Activated CD8-positive, alpha-beta memory T cell treated with anti-CD3 and anti-CD28 coated beads for 4 hours (primary cell): ENCODE measurements at regions not wholly inside any gene's neighbourhood (a gene's known extent, or its start where the extent isn't known, plus 50 kb on each side); places are given as distances from the start of the nearest gene placed in this dataset.

Experiments used
- DNase-seq, 2 donors: peaks; one replicate each; pipeline ENCODE4 v3.0.0-alpha.2; 2020; ENCODE audit warnings: low read depth in 2 of 2

DNA sequence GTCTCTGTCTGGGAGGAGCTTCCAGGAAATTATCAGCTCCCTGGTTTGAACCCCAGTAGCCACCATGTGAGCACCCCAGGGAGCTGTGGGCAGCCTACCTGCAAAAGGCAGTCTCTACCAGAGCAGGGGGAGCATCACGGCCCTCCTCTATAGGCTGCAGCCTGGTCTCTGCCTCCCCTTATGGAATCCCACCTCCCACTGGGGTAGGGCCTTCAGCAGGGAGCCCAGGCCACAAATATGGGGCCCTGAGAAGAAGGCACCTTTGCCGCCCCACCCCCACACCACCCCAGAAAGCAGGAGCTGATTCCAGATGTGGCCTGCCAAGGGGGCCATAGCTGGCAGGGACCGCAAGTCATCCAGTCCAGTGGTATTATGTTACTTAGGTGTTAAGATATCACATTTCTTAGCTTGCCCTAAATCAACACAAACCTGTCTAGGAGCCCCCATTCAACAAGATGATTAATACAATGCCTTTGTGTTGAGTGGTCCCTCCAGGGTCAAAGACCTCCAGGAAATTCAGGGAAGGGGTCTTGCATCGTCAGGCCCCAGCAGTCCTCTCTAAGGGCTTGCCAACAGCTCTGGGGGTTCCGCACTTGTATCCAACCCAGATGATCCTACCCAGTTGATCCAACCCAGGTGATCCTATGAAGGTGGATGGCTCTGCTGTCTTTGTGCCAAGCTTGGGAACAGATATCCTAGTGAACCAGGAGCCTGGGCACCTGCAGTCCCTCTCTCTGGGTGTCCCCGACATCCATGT is 114.9 kb downstream of the OAT start:
- no peak for DNase-seq

DNA sequence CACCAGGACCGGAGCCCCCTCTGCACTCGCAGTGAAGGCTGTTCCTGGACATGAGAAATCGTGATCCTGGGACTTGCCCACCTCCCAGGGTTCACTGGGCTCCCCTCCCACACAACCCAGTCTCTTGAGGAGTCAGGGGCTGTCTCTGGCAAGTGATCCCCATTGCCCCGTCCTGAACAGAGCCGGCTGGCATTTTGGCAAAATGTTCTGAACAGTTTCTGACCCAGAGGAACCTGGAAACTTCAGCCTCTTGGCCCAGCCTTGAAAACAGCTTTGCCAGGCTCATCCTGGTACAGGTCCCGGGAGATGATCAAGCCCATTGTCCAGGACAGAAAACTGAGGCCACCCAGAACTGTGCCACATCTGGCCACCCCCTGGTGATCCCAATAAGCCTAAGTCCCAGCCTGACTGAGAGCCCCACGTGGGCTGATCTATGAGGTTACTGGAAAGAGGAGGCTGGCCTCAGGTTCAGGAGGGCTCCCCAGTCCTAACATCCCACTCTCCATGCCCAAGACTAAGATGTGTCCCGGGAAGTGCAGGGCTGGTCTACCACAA is 115.7 kb downstream of the OAT start:
- no peak for DNase-seq

DNA sequence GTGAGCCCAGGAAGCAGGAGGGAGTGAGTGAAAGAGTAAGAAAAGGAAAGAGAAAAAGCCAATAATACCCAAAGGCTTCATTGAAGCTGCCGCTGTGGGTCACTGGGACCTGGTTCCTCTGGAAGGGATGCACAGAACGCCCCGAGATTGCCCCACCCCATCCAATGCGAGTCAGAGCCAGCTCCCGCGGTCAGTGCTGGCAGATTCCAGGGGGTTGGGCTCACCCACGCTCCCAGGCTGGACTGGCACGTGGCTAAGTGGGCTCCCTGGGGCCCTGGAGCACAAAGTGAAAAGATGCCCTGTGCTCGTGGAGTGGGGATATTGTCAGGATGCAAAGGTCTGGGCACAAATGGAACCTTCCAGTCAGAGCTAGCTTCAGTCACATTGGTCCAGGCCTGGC is 117.0 kb downstream of the OAT start:
- no peak for DNase-seq

DNA sequence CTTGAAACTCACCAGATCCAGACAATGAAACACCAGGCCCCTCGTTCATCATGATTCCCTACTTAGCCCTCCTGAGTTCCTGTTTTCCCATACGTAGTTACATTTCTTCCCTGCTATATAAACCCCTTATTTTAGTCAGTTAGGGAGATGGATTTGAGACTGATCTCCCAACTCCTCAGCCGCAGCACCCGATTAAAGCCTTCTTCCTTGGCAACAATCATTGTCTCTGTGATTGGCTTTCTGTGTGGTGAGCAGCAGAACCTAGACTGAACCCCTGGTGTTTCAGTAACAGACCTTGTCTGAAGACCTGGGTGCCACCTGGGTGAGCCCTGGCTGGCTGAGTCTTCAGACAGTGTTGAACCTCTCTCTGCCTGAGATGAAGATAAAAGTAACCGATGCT is 118.0 kb downstream of the OAT start:
- no peak for DNase-seq

DNA sequence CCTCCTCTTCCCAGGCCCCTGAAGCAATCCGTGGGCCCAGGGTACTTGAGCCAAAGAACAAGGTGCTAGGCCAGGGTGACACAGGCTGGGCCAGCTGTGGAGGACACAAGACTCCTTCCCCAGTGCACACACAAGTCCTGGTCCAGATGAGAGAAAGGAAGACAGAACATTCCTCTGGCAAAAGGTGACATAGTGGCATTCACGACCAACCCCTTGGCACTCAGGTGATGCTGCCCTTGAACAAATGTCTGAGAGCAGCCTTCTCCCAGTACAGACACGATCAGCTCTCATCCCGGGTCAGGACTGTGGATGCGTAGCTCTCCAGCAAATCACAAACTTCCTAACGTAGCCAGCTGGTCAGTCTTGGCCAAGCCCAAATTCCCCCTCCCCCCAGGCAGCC is 118.5 kb downstream of the OAT start:
- no peak for DNase-seq

DNA sequence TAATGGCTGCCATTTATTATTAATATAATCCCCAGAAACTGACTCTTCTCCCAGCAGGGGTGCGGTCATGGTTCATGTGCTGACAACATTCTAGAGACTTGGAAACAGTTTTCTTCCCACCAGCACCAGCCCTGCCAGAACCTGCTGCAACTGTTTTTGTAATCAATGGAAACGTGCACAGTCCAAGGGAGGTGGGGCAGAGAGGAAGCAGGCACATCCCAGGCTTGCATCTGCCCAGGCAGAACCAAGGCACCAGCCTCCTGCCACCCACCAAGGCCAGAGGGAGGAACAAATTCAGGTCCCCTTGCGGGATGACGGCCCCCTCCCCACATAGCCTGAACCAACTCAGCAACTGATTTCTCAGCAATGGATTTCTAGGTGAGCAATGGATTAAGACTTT is 119.0 kb downstream of the OAT start:
- DNase-seq, result no peak

DNA sequence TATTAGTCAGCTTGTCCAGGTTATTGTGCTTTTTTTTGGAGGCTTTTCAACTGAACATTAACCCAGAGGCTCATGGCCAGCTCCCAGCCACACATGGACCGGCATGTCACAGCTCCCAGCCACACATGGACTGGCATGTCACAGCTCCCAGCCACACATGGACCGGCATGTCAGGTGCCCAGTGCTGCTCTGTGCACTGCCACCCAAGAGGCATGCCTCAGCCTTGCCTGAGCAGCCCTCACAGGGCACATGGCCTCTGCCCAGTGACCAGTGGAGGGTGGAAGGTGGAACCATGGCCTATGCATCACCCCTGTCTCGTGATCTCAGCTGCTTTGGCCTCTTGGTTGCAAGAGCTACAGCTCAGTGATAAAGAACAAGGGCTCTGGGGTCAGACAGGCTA is 119.8 kb downstream of the OAT start:
- no peak for DNase-seq

DNA sequence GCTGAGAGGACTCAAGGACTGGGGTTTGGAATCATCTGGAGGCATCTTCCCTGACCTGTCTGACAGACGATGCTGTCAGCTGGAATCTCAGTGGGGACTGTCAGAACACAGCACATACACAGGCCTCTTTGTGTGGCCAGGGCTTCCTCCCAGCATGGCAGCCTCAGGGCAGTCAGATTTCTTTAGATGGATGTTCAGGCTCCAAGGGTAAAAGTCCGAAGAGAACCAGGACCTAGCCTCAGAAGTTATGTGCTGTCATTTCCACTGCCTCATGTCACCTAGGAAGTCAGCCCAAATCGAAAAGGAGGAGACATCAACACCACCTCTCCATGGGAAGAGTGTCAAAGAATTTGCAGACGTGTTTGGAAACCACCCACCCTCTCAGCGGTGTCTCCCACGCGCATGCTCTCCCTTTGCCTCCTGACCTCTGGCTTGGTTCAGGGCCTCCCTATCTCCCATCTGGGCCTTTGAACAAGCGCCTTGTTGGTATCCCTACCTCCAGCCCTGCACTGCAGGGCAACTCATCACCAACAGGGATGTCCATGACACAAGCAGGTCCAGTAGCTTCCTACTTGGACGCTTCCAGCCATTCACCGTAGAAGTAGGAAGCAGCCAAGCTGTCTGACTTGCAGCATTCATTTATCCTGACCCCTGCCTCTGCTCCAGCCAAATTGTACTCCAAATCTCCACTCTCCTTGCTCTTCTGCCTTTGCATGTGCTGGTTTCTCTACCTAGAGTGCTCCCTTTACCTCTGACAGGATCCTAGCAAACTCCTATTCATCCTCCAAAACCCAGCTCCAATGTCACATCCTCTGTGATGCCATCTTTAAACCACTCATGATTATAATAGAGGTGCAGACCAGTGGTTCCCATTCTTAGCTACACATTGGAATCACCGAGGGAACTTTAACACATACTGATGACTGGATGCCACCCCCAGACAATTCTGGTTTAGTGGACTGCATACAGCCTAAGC is 121.6 kb downstream of the OAT start:
- DNase-seq, result no peak

DNA sequence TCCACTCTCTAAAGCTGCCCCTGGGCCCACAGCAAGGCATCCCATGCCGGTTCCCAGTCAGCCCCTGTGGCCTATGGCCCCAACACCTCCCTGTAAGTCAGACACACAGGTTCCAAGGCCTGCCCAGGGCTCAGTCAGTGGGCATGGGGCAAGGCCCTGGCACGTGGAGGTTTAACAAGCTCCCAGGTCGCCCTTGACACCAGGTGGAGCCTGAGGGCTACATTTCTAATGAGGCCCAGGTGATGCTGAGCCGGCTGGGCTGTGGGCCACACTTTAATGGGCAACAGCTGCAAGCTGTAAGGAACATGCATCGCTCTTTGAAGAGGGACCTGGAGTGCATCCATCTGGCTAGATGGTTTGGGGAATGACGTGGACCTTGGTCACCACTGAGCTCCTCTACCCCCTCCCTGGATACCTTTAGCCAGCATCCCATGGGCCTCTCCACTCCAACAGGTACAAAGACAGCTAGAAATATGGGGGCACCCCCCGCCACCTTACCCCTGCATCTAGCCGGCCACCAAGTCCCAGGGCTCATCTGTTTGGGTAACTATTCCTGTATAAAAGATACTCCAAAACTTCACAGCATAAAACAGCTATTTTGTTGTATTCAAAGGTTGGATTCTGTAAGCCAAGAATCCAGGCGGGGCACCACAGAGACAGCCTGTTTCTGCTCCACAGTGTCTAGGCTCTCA is 122.5 kb downstream of the OAT start:
- no peak for DNase-seq

DNA sequence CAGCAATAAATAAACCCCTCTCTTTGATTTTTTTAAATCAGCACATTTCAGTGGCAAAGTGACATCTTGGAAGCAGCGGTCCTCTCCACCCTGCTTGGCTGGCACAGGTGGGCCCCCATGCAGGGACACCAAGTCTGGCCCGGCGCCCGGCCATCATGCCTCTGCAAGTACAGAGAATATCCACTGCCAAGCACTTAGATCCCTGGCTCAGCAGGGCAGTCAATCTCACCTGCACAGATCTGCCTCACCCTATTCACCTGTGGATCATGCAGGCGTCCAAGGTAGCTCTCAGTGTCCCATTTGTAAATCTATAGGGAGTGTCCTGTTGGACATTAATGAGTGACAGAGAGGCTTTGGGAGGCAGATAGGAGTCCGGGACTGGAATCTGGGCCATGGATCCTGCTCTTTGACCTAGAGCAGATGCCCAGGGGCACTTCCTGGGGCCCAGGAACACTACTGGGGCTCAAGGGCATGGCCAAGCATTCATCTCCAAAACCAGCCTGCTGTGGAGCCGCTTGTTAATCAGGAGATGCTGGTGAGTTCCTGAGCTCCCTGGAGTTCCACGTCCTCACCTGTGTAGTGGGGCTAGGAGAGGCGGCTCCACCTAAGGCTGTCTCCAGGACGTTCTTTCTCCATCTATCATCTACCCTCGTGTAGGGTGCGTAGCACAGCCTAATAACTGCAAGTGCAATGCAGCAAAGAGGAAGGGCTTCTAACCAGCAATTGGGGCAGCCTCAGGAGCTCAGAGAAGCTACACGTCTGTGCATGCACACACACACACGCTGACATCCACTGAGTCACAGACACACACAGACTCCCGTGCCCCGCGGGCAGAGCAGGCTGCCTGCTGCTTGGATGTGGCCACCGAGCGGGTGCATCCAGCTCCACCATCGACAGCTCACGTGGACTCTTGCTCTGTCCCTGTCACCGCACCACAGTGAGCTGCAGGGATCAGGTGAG is 123.6 kb downstream of the OAT start:
- DNase-seq, result no peak

DNA sequence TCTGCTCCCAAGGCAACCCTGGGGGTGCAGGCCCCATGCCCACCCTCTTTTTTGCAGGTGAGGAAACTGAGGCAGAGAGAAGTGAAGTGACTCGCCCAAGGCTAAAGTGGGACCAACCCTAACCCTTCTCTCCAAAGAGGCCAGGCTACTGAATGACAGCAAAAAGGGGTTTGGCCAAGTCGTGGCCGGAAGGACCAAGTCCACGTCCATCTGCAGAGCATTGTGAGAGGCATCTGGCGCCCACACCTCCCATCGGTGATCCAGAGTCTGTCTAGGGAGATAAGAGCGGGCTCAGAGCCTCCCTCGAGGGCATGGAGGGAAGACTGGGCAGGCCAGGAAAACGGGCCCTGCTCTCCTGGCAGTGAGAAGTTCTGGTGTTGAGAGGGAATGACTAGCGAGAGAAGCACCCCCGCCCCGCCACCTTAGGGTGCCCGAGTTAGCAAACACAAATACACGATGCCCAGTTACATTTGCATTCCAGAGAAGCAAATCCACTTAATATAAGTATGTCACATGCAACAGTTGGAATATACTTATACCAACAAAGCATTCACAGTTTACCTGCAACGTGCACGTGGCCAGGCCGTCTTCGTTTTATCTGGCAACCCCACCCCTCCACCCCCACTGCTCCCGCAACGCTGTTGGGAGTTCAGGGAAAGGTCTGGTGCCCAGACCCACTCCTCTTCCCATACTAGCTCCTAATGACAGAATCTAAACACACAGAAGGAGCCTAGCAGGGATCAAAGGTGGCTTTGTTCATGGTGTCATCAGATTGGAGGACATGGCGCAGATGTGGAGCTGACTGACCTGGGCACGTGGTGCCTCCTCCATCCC is 124.9 kb downstream of the OAT start:
- DNase-seq, result no peak

DNA sequence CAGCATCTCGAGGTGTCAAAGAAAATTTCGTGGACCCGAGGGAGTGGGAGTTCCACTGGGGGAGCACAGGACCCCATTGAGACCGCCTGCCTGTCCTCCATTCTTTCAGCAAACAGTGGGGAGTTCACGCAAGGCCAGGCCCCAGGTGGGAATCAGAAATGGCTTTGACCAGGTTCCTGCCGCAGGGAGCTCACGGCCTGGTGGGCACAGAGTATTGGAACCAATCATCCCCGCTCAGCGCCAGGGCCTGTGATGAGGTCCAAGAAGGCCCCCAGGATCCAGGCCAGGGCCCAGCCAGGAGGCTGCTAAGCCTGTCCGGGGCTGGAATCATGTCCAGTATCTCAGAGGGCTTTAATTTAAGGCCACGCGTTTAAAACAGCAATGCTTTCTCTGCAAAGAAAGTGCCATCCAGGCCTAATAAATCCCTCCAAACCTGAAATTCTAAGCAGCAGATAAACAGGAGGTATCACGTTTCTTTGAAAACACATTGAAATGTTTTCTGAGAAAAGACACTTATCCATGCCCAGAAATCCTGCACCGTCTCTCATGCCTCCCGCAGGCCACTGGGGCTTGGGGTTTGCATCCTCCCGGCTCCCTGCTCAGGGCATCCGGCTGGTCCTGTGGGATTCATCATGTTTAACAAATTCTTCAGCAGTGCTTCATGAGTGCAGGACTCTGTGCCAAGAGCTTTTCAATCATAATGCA is 125.7 kb downstream of the OAT start:
- DNase-seq, result no peak

DNA sequence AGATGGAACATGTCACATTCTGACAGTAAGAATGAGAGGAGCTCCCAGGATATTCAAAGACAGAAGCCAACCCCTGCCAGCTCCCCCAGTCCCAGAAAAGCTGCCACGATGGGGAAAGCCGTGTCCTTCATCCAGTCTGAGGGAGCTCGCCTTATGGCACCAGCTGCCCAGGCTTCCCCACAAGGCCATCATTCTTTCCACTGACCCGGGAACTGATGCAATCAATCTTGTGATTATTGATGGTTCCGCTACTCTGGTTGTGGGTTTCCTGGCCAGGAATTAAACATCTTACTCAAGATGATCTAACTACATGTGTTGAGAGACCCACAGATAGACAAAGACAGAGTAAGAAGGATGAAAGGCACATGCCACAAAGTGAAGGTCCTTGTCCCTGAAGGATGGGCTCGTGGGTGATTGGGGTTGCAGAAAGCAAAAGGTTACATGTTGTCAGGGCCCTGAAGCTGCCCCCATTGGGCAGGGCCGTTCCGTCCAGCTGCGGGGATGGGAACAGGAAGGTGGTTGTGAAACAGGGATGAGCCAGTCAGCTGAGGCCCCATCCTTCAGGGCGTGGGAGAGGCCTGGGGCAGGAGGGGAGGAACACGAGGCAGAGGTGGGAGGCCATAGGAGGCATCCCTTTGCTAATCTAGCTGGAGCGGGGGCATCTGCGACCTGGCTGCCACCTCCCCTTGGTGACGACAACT is 127.6 kb downstream of the OAT start:
- no peak for DNase-seq

DNA sequence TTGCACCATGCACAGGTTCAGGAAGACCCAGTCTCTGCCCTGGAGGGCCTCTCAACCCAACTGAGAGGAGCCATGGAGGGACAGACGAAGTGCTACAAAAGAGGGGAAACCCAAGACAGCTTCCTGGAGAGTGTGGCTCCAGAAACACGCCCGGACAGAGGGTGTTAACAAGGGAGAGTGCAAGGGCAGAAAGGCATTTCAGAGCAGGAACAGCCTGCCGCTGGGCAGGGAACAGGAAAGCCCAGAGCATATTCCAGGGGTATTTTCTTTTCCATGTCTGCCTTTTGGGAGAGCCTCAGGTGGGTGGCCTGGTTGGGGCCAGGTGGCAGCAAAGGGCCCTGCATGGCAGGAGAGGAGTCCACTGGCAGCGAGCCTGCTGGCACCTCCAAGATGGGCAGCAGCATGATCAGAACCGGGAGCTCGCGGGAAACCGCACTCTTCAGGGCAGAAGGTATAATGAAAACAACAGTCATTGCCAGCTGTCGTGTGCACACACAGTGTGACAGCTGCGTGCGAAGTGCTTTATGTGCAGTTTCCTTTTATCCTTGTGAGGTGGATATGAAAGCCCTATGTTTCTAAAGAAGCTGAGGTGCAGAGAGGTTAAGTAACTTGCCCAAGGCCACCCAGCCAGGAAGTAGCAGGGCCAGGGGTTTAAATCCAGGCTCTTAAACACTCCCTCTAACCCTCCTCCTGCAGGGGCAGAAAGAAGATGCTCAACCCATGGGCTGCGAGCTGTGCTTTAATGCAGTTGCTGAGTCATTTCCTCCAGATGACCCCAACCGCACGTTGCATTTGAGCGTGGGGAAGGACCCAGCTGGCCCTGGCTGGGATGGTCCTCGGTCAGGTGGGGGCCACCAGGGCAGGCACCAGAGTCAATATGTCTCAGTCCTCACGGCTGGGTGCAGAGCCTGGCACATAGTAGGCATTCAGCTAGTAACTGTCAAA is 128.6 kb downstream of the OAT start:
- no peak for DNase-seq

DNA sequence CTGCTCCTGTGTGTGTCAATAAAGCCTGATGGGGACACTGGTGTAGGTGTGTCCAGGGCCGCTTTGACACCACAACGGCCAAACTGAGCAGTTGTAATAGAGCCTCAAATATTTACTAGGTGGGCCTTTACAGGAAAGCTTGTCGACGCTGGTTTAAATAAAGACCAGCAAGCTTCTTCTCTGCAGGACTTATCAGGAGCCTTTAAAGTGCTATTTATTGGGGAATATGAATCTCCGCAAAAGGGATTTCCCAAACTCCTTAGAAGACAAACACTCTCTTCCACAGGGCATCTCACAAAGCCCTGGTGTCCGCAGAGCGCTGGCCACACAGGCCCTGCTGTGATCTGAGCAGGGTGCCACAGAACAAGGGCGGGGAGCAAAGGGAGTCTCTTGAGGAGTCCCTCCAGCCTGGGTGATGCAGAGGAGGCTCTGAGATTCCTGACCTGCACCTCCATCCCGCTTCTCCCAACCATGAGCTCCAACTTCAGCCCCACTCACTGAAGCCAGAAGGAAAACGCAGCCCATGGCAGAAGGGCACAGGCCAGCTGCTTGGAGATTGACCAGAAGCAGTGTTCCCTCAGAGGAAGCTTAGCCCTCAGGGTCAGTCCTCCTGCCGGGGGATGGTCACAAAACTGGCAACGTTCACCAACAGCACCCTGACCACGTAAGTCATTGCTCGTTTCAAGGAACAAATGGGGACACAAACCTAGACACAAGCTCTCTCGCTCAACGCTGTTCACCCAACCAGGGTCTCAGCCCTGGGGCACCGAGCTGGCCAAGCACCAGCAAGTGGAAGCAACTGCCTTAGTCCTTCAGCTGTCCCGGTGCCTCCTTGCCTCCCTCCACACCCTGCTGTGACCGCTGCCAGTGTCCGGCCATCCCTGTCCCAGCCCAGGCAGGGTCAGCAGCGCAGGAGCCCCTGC is 129.5 kb downstream of the OAT start:
- DNase-seq, result no peak

DNA sequence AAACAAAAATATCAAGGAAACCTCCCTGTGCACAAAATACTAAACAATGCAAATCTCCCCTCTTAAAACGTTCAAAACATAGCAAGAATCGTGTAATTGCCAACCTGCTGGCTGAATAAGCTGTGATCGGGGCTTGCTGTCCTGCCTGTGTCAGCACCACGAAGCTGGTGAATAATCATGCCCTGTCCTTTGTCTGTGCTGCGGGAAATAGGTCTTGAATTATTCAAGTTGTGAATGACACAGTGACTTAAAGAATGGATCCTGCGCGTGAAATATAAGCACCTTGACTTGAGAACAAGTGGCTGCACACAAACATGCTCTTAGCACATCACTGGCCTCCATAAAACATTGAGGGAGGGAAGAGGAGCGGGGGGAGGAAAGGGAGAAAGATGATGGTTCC is 130.2 kb downstream of the OAT start:
- no peak for DNase-seq

DNA sequence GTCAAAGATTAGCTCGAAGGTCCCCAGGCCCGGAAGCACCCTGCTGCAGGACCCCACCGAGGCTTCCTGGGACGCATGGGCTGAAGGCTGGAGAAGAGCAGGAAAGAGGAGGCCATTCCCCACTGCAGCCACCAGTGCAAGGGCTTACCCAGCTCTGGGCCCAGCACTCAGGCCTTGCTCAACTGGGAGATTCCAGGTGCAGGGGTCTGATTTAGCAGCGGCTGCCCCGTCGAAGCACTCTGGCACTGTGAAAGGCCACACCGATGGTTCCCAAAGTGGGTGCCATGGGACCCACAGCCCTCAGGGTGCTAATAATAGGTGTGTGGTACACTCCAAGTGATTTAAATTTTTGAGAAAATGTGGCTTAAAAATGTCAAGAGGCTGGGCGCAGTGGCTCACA is 130.9 kb downstream of the OAT start:
- no peak for DNase-seq
